ENCODE measurements at regions not wholly inside any gene's neighbourhood (a gene's known extent, or its start where the extent isn't known, plus 50 kb on each side); places are given as distances from the start of the nearest gene placed in this dataset.
"Not testable (repeated sequence)": the region's sequence is repeated elsewhere in the genome, so short reads cannot be mapped to it uniquely, and the experiment has no call there.

GRCh38 chr5:118520771-118521415 lies 467.5 kb downstream of the DTWD2 start:
- Histone ChIP-seq H3K4me3 (replicated peaks; ENCODE audit: low read depth, low read length) (no peak overlapping the region), H3K27me3 (replicated peaks; ENCODE audit: control insufficient read depth, insufficient read depth, low read length) (no peaks in the 10 kb centered on the region), H3K36me3 (ENCODE audit: control insufficient read depth, insufficient read depth, low read length) (no peaks in the 10 kb centered on the region)
- TF ChIP-seq CTCF (IDR thresholded peaks at IDR 0.05; ENCODE audit: insufficient read depth, low read length, poor library complexity, severe bottlenecking) = no peak
- DNase-seq (ENCODE audit: extremely low read depth, insufficient read length) = no peak

- no peak for TF ChIP-seq CTCF (IDR thresholded peaks at IDR 0.05; ENCODE audit: insufficient read depth, low read length, poor library complexity, severe bottlenecking)
- Histone ChIP-seq H3K27me3 (replicated peaks; ENCODE audit: control insufficient read depth, insufficient read depth, low read length) (no peaks in the 10 kb centered on the region), H3K36me3 (ENCODE audit: control insufficient read depth, insufficient read depth, low read length) (no peaks in the 10 kb centered on the region), H3K4me3 (replicated peaks; ENCODE audit: low read depth, low read length) (no peak overlapping the region)
- no peak for DNase-seq (ENCODE audit: extremely low read depth, insufficient read length)
Measured at GRCh38 chr5:118519466-118519865, 468.9 kb downstream of the DTWD2 start.

GRCh38 chr5:118518720-118519119 lies 469.6 kb downstream of the DTWD2 start:
- H3K36me3 ChIP-seq (ENCODE audit: control insufficient read depth, insufficient read depth, low read length) = no peaks in the 10 kb centered on the region
- H3K27me3 ChIP-seq (replicated peaks; ENCODE audit: control insufficient read depth, insufficient read depth, low read length) = no peaks in the 10 kb centered on the region
- no peak for TF ChIP-seq CTCF (IDR thresholded peaks at IDR 0.05; ENCODE audit: insufficient read depth, low read length, poor library complexity, severe bottlenecking)
- DNase-seq (ENCODE audit: extremely low read depth, insufficient read length) = no peak
- no peak overlapping the region for H3K4me3 ChIP-seq (replicated peaks; ENCODE audit: low read depth, low read length)

GRCh38 chr5:118511846-118512245 lies 476.5 kb downstream of the DTWD2 start:
- H3K27me3 ChIP-seq (replicated peaks; ENCODE audit: control insufficient read depth, insufficient read depth, low read length) = no peaks in the 10 kb centered on the region
- H3K36me3 ChIP-seq (ENCODE audit: control insufficient read depth, insufficient read depth, low read length) = no peaks in the 10 kb centered on the region
- H3K4me3 ChIP-seq (replicated peaks; ENCODE audit: low read depth, low read length) = no peak overlapping the region
- DNase-seq (ENCODE audit: extremely low read depth, insufficient read length) = no peak
- TF ChIP-seq CTCF (IDR thresholded peaks at IDR 0.05; ENCODE audit: insufficient read depth, low read length, poor library complexity, severe bottlenecking) = no peak

GRCh38 chr5:118506217-118506852 lies 482.0 kb downstream of the DTWD2 start:
- peak; percentile 40 for DNase-seq (ENCODE audit: extremely low read depth, insufficient read length)
- no peaks in the 10 kb centered on the region for H3K36me3 ChIP-seq (ENCODE audit: control insufficient read depth, insufficient read depth, low read length)
- no peak overlapping the region for H3K4me3 ChIP-seq (replicated peaks; ENCODE audit: low read depth, low read length)
- no peak for TF ChIP-seq CTCF (IDR thresholded peaks at IDR 0.05; ENCODE audit: insufficient read depth, low read length, poor library complexity, severe bottlenecking)
- no peaks in the 10 kb centered on the region for H3K27me3 ChIP-seq (replicated peaks; ENCODE audit: control insufficient read depth, insufficient read depth, low read length)

GRCh38 chr5:118502232-118502631 lies 486.1 kb downstream of the DTWD2 start:
- not testable (repeated sequence) for H3K4me3 ChIP-seq (replicated peaks; ENCODE audit: low read depth, low read length); H3K36me3 ChIP-seq (ENCODE audit: control insufficient read depth, insufficient read depth, low read length); DNase-seq (ENCODE audit: extremely low read depth, insufficient read length); H3K27me3 ChIP-seq (replicated peaks; ENCODE audit: control insufficient read depth, insufficient read depth, low read length)

Data from GM06990 (cell line).